GM18858 (cell line): ENCODE measurements at regions not wholly inside any gene's neighbourhood (a gene's known extent, or its start where the extent isn't known, plus 50 kb on each side); places are given as distances from the start of the nearest gene placed in this dataset.
"Not testable (repeated sequence)": the region's sequence is repeated elsewhere in the genome, so short reads cannot be mapped to it uniquely, and the experiment has no call there.

ENCODE experiments used
- ATAC-seq: cut with Tn5 transposase; IDR thresholded peaks from one replicate; pipeline ENCODE4 v1.9.1; 2021; ENCODE audit not compliant: unreplicated experiment

- no peak for ATAC-seq
Observed at GRCh38 chr4:167802463-167803212, 289.7 kb upstream of the ANXA10 start.

GRCh38 chr4:167811958-167812357 is 280.4 kb upstream of the ANXA10 start:
- no peak for ATAC-seq

GRCh38 chr4:167826281-167826680 is 266.1 kb upstream of the ANXA10 start:
- no peak for ATAC-seq

- ATAC-seq: no peak
Observed at GRCh38 chr4:167831855-167832254, 260.5 kb upstream of the ANXA10 start.

- no peak for ATAC-seq
Observed at GRCh38 chr4:167838686-167839085, 253.7 kb upstream of the ANXA10 start.

GRCh38 chr4:167842487-167842886 is 249.8 kb upstream of the ANXA10 start:
- no peak for ATAC-seq

- no peak for ATAC-seq
Observed at GRCh38 chr4:167854881-167855280, 237.5 kb upstream of the ANXA10 start.

GRCh38 chr4:167858127-167858526 is 234.2 kb upstream of the ANXA10 start:
- ATAC-seq: not testable (repeated sequence)

- ATAC-seq: no peak
Observed at GRCh38 chr4:167867191-167867590, 225.1 kb upstream of the ANXA10 start.

GRCh38 chr4:167868163-167868562 is 224.2 kb upstream of the ANXA10 start:
- no peak for ATAC-seq

GRCh38 chr4:167873496-167873895 is 218.8 kb upstream of the ANXA10 start:
- ATAC-seq: no peak

GRCh38 chr4:167876091-167876490 is 216.2 kb upstream of the ANXA10 start:
- not testable (repeated sequence) for ATAC-seq

GRCh38 chr4:167877826-167878225 is 214.5 kb upstream of the ANXA10 start:
- ATAC-seq: not testable (repeated sequence)

GRCh38 chr4:167883266-167883665 is 209.1 kb upstream of the ANXA10 start:
- no peak for ATAC-seq

GRCh38 chr4:167885071-167885470 is 207.3 kb upstream of the ANXA10 start:
- ATAC-seq: no peak

GRCh38 chr4:167885872-167886271 is 206.5 kb upstream of the ANXA10 start:
- ATAC-seq: no peak

GRCh38 chr4:167887726-167888125 is 204.6 kb upstream of the ANXA10 start:
- no peak for ATAC-seq

- no peak for ATAC-seq
Observed at GRCh38 chr4:167890226-167890625, 202.1 kb upstream of the ANXA10 start.

- ATAC-seq: no peak
Observed at GRCh38 chr4:167893531-167893930, 198.8 kb upstream of the ANXA10 start.

- not testable (repeated sequence) for ATAC-seq
Observed at GRCh38 chr4:167896260-167896659, 196.1 kb upstream of the ANXA10 start.

- ATAC-seq: no peak
Observed at GRCh38 chr4:167897116-167897515, 195.2 kb upstream of the ANXA10 start.

GRCh38 chr4:167903291-167903721 is 189.0 kb upstream of the ANXA10 start:
- ATAC-seq: no peak

- ATAC-seq: no peak
Observed at GRCh38 chr4:167906851-167907250, 185.5 kb upstream of the ANXA10 start.
